Heart left ventricle (tissue), 16 donors: ENCODE measurements at regions not wholly inside any gene's neighbourhood (a gene's known extent, or its start where the extent isn't known, plus 50 kb on each side); places are given as distances from the start of the nearest gene placed in this dataset.

Source experiments
- ATAC-seq, 4 donors: fragments of 200-7000 bp; cut with Tn5 transposase; one replicate each; pipeline ENCODE4 v1.9.1; 2020 to 2022; ENCODE audit warnings: moderate library complexity in 4 of 4, mild to moderate bottlenecking in 3 of 4, moderate number of reproducible peaks in 1 of 4
- DNase-seq, 5 donors: peaks; one replicate each; pipeline ENCODE4 v3.0.0-alpha.2; 2020
- H3K27ac ChIP-seq, 12 donors: fragments of 200-600 bp; sonication (generic) in 4 of 12; one replicate each; pipeline versions ENCODE4 v1.5.0 to v1.8.0; 2016 to 2022; ENCODE audit warnings: mild to moderate bottlenecking in 2 of 12
- H3K27me3 ChIP-seq, 9 donors: fragments of 200-600 bp; sonication (generic) in 2 of 9; one replicate each; pipeline versions ENCODE4 v1.5.1 to v1.8.0; 2016 to 2022; ENCODE audit warnings: mild to moderate bottlenecking in 3 of 9
- H3K36me3 ChIP-seq, 9 donors: fragments of 200-600 bp; sonication (generic) in 2 of 9; one replicate each; pipeline versions ENCODE4 v1.5.0 to v1.8.0; 2018 to 2022; ENCODE audit warnings: mild to moderate bottlenecking in 2 of 9
- H3K4me1 ChIP-seq, 12 donors: fragments of 200-600 bp; sonication (generic) in 4 of 12; one replicate each; pipeline versions ENCODE4 v1.5.0 to v1.8.0; 2016 to 2022; ENCODE audit warnings: mild to moderate bottlenecking in 3 of 12
- H3K4me3 ChIP-seq, 12 donors: fragments of 200-600 bp; sonication (generic) in 4 of 12; one replicate each; pipeline versions ENCODE4 v1.5.0 to v1.8.0; 2017 to 2022; ENCODE audit warnings: mild to moderate bottlenecking in 9 of 12, moderate library complexity in 4 of 12
- H3K9me3 ChIP-seq, 12 donors: fragments of 200-600 bp; sonication (generic) in 4 of 12; one replicate each; pipeline versions ENCODE4 v1.5.0 to v1.8.0; 2016 to 2022; ENCODE audit warnings: mild to moderate bottlenecking in 1 of 12
- POLR2A ChIP-seq, 2 donors: fragments of 450-650 bp; IDR thresholded peaks; one replicate each; pipeline ENCODE4 v1.6.1; 2017; ENCODE audit warnings: antibody characterized with exemption in 2 of 2, mild to moderate bottlenecking in 2 of 2, moderate library complexity in 2 of 2
- WGBS, 4 donors: extraction: QIAGEN DNeasy Blood & Tissue Kit in 2 of 4; methylation state at CpG; one replicate each; pipeline versions ENCODE4 v1.1.5 to v1.1.7; 2013 to 2018; 5-methylcytosine and 5-hydroxymethylcytosine counted together
- intact Hi-C, 10 donors: fragments of 100-400 bp; cut with DNase I; formaldehyde crosslinking; loops; one replicate each; pipeline versions ENCODE4 v1.11.1 to v1.14.2; 2022
- TF ChIP-seq, protein P1 (sequence below), 12 donors: fragments of 200-600 bp; sonication (generic) in 4 of 12; IDR thresholded peaks; one replicate each; pipeline versions ENCODE4 v1.5.0 to v1.8.0; 2018 to 2022; ENCODE audit warnings: antibody characterized with exemption in 12 of 12, mild to moderate bottlenecking in 5 of 12
- donor health status: ischemic (EF 13 %, LVEDD 7.1; RV severe dilation, severe dysfunction).
- donor health status: healthy with polysubstance abuse.
- donor health status: DM: no; HTN: yes; CAD: no.
- donor health status: DM: no; HTN: no; CAD: no.
- donor health status: ischemic (EF 25% LVEDD 6.9; RV normal size, moderate dysfunction).
- donor health status: ischemic (EF 25% LVEDD 5.7; RV mildly dilated, moderate dysfunction).
- donor health status: healthy.
- donor health status: DM: yes; HTN: yes; CAD: no.
- donor health status: ischemic (EF 35%, LVEDD 5.7; RV mildly dilated, moderate dysfunction).
- donor health status: nonischemic (EF 11% LVEDD 7.7; RV severe dilation, severe dysfunction).
- donor health status: DM: yes; HTN: yes; CAD: no.
- donor health status: PGD.
- donor health status: ischemic (EF 29% LVEDD 5.4; RV normal size, mild dysfunction).
- donor health status: nonischemic (EF 23%, LVEDD 6.1; RV moderate dilation, normal function).

GRCh38 chr5:119726544-119726943 lies 97.2 kb downstream of the FAM170A start:
- Histone ChIP-seq H3K27ac (no peak overlapping the region), H3K27me3 (no peaks in the 10 kb centered on the region), H3K36me3 (no peaks in the 10 kb centered on the region), H3K9me3 (peaks cover 0 to 22% (median 8%) of the 10 kb centered on the region in 12 donors), H3K4me1 (no peaks in the 10 kb centered on the region), H3K4me3 (no peak overlapping the region)
- TF ChIP-seq POLR2A (IDR thresholded peaks at IDR 0.05) = no peak
- TF ChIP-seq, protein P1, sequence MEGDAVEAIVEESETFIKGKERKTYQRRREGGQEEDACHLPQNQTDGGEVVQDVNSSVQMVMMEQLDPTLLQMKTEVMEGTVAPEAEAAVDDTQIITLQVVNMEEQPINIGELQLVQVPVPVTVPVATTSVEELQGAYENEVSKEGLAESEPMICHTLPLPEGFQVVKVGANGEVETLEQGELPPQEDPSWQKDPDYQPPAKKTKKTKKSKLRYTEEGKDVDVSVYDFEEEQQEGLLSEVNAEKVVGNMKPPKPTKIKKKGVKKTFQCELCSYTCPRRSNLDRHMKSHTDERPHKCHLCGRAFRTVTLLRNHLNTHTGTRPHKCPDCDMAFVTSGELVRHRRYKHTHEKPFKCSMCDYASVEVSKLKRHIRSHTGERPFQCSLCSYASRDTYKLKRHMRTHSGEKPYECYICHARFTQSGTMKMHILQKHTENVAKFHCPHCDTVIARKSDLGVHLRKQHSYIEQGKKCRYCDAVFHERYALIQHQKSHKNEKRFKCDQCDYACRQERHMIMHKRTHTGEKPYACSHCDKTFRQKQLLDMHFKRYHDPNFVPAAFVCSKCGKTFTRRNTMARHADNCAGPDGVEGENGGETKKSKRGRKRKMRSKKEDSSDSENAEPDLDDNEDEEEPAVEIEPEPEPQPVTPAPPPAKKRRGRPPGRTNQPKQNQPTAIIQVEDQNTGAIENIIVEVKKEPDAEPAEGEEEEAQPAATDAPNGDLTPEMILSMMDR (IDR thresholded peaks at IDR 0.05) = no peak
- intact Hi-C loops = no loop called here
- DNase-seq (no peak), ATAC-seq (no peak)

GRCh38 chr5:119740225-119740624 lies 110.9 kb downstream of the FAM170A start:
- no peak for DNase-seq
- WGBS, 4 donors = 83 to 90% (median 86%) methylated on average over 2 of the region's 2 CpGs
- TF ChIP-seq, protein P1 (IDR thresholded peaks at IDR 0.05) = no peak
- no peak for TF ChIP-seq POLR2A (IDR thresholded peaks at IDR 0.05)
- no peaks in the 10 kb centered on the region for H3K36me3 ChIP-seq
- no peaks in the 10 kb centered on the region for H3K27me3 ChIP-seq
- no peak overlapping the region for H3K4me3 ChIP-seq
- no peaks in the 10 kb centered on the region for H3K9me3 ChIP-seq
- intact Hi-C loops = no loop called here
- H3K4me1 ChIP-seq = no peaks in the 10 kb centered on the region
- ATAC-seq = no peak
- H3K27ac ChIP-seq = no peak overlapping the region

GRCh38 chr5:119741691-119742090 lies 112.3 kb downstream of the FAM170A start:
- H3K27me3 ChIP-seq = no peaks in the 10 kb centered on the region
- H3K4me3 ChIP-seq = no peak overlapping the region
- TF ChIP-seq POLR2A (IDR thresholded peaks at IDR 0.05) = no peak
- TF ChIP-seq, protein P1 (IDR thresholded peaks at IDR 0.05) = no peak
- H3K9me3 ChIP-seq = no peaks in the 10 kb centered on the region
- no peak for ATAC-seq
- H3K36me3 ChIP-seq = no peaks in the 10 kb centered on the region
- intact Hi-C loops = no loop called here
- H3K4me1 ChIP-seq = no peaks in the 10 kb centered on the region
- no peak overlapping the region for H3K27ac ChIP-seq
- DNase-seq = no peak

- DNase-seq (no peak), ATAC-seq (no peak)
- H3K27me3 ChIP-seq = no peaks in the 10 kb centered on the region
- H3K4me1 ChIP-seq = no peaks in the 10 kb centered on the region
- 64 to 77% (median 70%) methylated on average over 4 of the region's 4 CpGs for WGBS, 4 donors
- no peak overlapping the region for H3K4me3 ChIP-seq
- H3K36me3 ChIP-seq = no peaks in the 10 kb centered on the region
- intact Hi-C loops = no loop called here
- H3K9me3 ChIP-seq = no peaks in the 10 kb centered on the region
- TF ChIP-seq POLR2A (IDR thresholded peaks at IDR 0.05) = no peak
- TF ChIP-seq, protein P1 (IDR thresholded peaks at IDR 0.05) = no peak
- no peak overlapping the region for H3K27ac ChIP-seq
Measured at GRCh38 chr5:119742311-119742710, 113.0 kb downstream of the FAM170A start.
